ENCODE measurements at regions not wholly inside any gene's neighbourhood (a gene's known extent, or its start where the extent isn't known, plus 50 kb on each side); places are given as distances from the start of the nearest gene placed in this dataset.

DNA sequence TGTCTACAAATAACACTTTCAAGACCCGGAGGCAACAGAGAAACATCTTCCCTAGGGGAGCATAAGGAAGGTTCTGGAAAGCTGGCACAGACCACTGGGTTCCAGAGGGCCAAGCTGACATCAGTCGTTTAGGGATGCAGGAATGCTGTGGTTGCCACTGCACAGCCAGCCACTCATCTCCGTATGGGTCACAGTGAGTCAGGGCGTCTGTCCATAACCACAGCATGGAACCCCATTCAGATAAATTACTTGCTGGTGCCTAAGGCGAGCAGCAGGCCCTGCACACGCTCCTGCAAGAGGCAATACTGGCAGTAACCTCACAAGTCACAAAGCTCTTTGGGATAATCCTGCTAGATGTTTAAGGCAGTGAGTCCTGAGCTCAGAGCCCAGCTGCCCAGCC lies 140.9 kb upstream of the UBL3 start:
- H3K4me1 Mint-ChIP-seq (ENCODE audit: low read depth): no peaks in the 10 kb centered on the region
- TF ChIP-seq, protein P1, sequence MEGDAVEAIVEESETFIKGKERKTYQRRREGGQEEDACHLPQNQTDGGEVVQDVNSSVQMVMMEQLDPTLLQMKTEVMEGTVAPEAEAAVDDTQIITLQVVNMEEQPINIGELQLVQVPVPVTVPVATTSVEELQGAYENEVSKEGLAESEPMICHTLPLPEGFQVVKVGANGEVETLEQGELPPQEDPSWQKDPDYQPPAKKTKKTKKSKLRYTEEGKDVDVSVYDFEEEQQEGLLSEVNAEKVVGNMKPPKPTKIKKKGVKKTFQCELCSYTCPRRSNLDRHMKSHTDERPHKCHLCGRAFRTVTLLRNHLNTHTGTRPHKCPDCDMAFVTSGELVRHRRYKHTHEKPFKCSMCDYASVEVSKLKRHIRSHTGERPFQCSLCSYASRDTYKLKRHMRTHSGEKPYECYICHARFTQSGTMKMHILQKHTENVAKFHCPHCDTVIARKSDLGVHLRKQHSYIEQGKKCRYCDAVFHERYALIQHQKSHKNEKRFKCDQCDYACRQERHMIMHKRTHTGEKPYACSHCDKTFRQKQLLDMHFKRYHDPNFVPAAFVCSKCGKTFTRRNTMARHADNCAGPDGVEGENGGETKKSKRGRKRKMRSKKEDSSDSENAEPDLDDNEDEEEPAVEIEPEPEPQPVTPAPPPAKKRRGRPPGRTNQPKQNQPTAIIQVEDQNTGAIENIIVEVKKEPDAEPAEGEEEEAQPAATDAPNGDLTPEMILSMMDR (IDR thresholded peaks at IDR 0.05): no peak
- CTCF ChIA-PET: no interaction called here

DNA sequence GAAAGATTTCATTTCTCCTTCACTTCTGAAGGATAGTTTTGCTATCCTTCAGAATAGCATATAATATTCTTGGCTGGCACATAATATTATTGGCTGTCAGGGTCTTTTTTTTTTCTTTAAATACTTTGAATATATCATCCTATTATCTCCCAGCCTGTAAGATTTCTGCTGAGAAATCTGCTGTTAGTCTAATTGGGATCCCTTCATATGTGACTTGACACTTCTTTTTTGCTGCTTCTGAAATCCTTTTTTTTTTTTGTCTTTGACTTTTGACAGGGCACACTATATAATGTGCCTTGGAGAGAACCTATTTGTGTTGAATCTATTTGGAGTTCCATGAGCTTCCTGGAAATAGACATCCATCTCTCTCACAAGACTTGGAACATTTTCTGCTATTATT lies 136.9 kb upstream of the UBL3 start:
- DNase-seq (no peak), ATAC-seq (ENCODE audit: poor library complexity) (no peak)
- no peak overlapping the region for H3K27ac Mint-ChIP-seq
- H3K27me3 ChIP-seq (ENCODE audit: control insufficient read depth in 1 of 2, insufficient read depth in 2 of 2, low read length in 2 of 2): no peaks in the 10 kb centered on the region
- TF ChIP-seq, protein P1 (IDR thresholded peaks at IDR 0.05): no peak
- no peak overlapping the region for H3K4me3 Mint-ChIP-seq
- H3K36me3 Mint-ChIP-seq (ENCODE audit: low read depth): peaks cover 5% of the 10 kb centered on the region
- ChIA-PET POLR2A (no interaction called here), CTCF (no interaction called here)
- peaks cover 11 to 15% of the 10 kb centered on the region in 2 experiments for H3K9me3 ChIP-seq (ENCODE audit: control insufficient read depth in 1 of 2, insufficient read depth in 1 of 2, low read length in 2 of 2)
- H3K4me3 ChIP-seq (ENCODE audit: low read length): no peak overlapping the region
- no peaks in the 10 kb centered on the region for H3K4me1 Mint-ChIP-seq (ENCODE audit: low read depth)
- intact Hi-C loops (cut with DNase I, micrococcal nuclease): no loop called here
- peaks cover 12% of the 10 kb centered on the region for H3K9me3 Mint-ChIP-seq
- H3K27ac ChIP-seq (ENCODE audit: low read depth in 1 of 2, low read length in 2 of 2): no peak overlapping the region
- H3K4me1 ChIP-seq (ENCODE audit: insufficient read depth, low read length): no peaks in the 10 kb centered on the region
- no peaks in the 10 kb centered on the region for H3K27me3 Mint-ChIP-seq
- H3K36me3 ChIP-seq (ENCODE audit: insufficient read depth, low read length): no peaks in the 10 kb centered on the region

More for the DNA sequence above, 140.9 kb upstream of the UBL3 start:
- no peak overlapping the region for H3K27ac Mint-ChIP-seq
- peaks cover 9% of the 10 kb centered on the region for H3K9me3 Mint-ChIP-seq
- POLR2A ChIA-PET: interaction anchor here (1.5 kb wide), 1 partner anchor 55 kb away, joined by 3 read pairs; no protein-coding TSS in a partner anchor
- H3K4me1 ChIP-seq (ENCODE audit: insufficient read depth, low read length): no peaks in the 10 kb centered on the region
- H3K9me3 ChIP-seq (ENCODE audit: control insufficient read depth in 1 of 2, insufficient read depth in 1 of 2, low read length in 2 of 2): peaks cover 11 to 15% of the 10 kb centered on the region in 2 experiments
- ATAC-seq (ENCODE audit: poor library complexity) (no peak), DNase-seq (no peak)
- H3K4me3 Mint-ChIP-seq: no peak overlapping the region
- H3K4me3 ChIP-seq (ENCODE audit: low read length): no peak overlapping the region
- intact Hi-C loops (cut with DNase I, micrococcal nuclease): no loop called here
- no peaks in the 10 kb centered on the region for H3K27me3 Mint-ChIP-seq
- no peak overlapping the region for H3K27ac ChIP-seq (ENCODE audit: low read depth in 1 of 2, low read length in 2 of 2)
- H3K36me3 Mint-ChIP-seq (ENCODE audit: low read depth): peaks cover 5% of the 10 kb centered on the region
- H3K27me3 ChIP-seq (ENCODE audit: control insufficient read depth in 1 of 2, insufficient read depth in 2 of 2, low read length in 2 of 2): no peaks in the 10 kb centered on the region
- no peaks in the 10 kb centered on the region for H3K36me3 ChIP-seq (ENCODE audit: insufficient read depth, low read length)

DNA sequence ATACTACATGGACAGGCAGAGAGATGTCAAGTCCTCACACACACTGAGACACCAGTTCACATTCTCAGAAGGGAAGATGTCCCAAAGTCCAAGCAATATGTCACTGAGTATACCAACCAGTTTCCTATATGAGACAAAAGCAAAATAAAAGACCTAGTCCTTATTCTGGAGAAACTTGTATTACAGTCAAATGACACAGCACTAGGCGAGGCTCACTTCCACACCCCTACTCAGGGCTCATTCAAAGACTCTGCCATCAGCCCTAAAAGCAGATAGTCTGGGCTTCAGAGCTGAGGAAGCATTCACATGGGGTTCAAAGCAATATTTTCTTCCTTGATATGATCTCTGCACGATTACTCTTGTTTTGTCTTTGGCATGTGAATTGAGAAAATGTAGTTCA lies 129.9 kb upstream of the UBL3 start:
- ChIA-PET POLR2A (no interaction called here), CTCF (no interaction called here)
- Histone ChIP-seq H3K4me1 (ENCODE audit: insufficient read depth, low read length) (no peaks in the 10 kb centered on the region), H3K4me3 (ENCODE audit: low read length) (no peak overlapping the region), H3K36me3 (ENCODE audit: insufficient read depth, low read length) (no peaks in the 10 kb centered on the region), H3K27me3 (ENCODE audit: control insufficient read depth in 1 of 2, insufficient read depth in 2 of 2, low read length in 2 of 2) (no peaks in the 10 kb centered on the region), H3K27ac (ENCODE audit: low read depth in 1 of 2, low read length in 2 of 2) (no peak overlapping the region), H3K9me3 (ENCODE audit: control insufficient read depth in 1 of 2, insufficient read depth in 1 of 2, low read length in 2 of 2) (no peaks in the 10 kb centered on the region)
- no peak for DNase-seq
- Mint-ChIP-seq H3K4me1 (ENCODE audit: low read depth) (no peaks in the 10 kb centered on the region), H3K27me3 (no peaks in the 10 kb centered on the region), H3K27ac (no peak overlapping the region), H3K36me3 (ENCODE audit: low read depth) (no peaks in the 10 kb centered on the region), H3K4me3 (no peak overlapping the region), H3K9me3 (peaks cover 2% of the 10 kb centered on the region)
- no peak for ATAC-seq (ENCODE audit: poor library complexity)
- TF ChIP-seq, protein P1 (IDR thresholded peaks at IDR 0.05): no peak
- intact Hi-C loops (cut with DNase I, micrococcal nuclease): loop anchor here in 1 of 2 experiments (5.0 kb wide), 1 partner anchor 43 kb away; no protein-coding TSS in a partner anchor
